Stimulated activated CD4-positive, alpha-beta T cell treated with anti-CD3 and anti-CD28 coated beads, Interleukin-2, amount 100 ng/mL, for 4 hours (primary cell): ENCODE measurements at regions not wholly inside any gene's neighbourhood (a gene's known extent, or its start where the extent isn't known, plus 50 kb on each side); places are given as distances from the start of the nearest gene placed in this dataset.

Experiments used
- DNase-seq: peaks from one replicate; pipeline ENCODE4 v3.0.0-alpha.2; 2020; ENCODE audit warnings: low read depth

DNA sequence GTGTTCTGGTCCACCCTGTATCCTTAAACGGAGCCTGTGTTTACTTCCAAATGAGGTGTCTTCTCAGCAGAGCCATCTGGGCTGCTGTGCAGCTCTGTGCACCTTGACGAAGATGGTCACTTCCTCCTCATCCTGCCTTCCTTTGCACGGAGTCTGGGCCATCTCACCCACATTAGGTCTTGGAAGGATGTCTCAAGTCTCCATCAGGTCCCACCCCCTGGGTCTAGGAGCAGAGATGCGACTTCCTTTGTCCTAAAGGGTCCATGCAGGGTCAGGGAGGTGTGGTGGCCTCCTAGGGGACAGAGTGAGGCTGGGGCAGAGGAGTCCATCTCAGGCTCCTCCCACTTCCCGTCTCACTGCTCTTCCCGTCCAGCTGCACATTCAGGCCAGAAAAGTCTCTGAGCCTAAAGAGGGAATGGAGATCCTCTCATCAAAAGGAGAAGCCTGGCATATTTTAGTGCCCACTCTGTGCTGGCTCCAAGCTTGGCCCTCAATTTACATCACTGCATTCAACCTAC is 209.2 kb downstream of the MATN1 start:
- DNase-seq, result no peak

- DNase-seq, result no peak
Measured at GRCh38 chr1:30513396-30514136, 209.8 kb downstream of the MATN1 start.

DNA sequence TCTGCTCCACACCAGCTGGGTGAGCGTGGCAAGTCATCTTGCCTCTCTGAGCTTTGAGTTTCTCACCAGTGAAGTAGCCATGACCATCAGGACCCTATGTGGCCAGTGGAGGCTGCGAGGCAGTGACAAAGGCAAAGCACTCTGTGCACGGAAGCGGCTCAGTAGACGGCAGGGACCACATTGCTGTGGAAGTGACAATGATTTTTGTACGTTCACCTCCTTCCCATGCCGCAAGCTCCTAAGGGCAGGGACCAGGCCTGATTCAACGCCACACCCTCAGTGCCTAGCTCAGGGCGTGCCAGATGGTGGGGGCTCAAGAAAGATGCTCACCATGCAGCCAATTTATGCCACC is 210.5 kb downstream of the MATN1 start:
- DNase-seq, result no peak

DNA sequence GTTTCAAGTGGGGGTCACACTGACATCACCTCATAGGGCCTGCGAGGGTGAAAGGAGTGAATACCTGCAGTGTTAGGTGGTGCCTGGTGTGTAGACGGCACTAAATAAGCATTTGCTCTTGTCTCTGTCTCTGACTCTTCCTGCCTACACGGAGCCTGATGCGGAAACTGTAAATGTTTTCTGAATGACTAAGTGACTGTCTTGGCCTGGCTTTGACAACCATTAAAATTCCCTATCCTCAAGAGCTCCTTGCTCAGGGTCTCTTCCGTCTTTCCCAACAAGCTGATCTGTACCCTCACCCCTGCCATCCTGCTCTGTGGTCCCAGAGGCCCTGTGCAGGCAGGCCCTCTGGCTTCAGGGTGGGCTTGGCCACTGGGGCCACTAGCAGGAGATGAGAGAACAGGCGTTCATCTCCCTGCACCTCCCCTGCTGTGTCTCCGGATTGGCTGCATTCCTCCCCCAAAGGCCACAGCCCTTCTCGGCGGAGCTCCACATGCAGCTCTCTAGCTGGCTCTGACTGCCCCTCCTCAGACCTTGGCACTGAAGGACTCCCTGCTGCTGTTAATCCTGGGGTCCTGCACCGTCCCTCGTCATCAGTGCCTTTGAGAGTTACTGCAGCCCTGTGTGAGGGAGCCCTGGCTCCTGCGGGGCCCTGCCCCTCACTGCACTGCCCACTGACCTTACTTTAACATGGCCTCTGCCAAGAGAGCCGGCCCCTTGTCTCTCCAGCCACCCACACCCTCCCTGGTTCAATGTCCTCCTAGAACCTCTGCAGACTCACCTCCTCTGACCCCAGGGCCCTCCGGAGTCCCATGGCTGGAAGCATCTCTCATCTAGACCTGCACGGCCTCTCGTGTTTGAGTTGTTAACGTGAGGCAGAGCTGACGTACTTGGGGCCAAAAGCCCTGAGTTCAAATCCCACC is 211.1 kb downstream of the MATN1 start:
- DNase-seq, result no peak

DNA sequence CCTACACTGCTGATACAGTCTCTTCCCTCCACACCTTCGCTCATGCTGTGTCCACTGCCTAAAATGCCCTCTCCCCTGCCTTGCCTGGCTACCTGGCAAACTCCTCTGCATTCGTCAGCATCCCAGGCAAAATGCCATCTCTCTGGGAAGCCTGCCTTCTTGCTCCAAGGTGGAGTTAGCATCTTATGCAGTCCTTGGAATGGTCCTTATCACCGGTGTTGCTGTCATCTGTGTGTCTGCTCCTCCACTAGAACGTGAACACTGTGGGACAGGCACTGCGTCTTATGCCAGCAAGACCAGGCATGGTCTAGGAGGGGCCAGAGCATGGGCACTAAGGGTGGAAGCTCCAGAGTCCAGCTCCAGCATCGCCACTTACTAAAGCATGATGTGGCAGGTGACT is 211.8 kb downstream of the MATN1 start:
- DNase-seq, result no peak

DNA sequence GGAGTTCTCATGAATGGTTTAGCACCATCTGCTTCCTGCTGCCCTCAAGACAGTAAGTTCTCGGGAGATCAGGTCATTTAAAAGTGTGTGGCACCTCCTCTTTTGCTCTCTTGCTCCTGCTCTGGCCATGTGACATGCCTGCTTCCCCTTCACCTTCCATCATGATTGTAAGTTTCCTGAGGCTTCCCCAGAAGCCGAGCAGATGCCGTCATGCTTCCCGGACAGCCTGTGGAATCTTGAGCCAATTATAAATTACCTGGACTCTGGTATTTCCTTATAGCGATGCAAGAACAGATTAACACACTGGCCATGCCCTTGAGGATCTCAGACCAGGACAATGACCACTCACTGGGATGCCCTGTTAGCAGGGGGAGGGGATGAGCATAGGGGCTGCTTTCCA is 212.3 kb downstream of the MATN1 start:
- no peak for DNase-seq

- no peak for DNase-seq
Measured at GRCh38 chr1:30509670-30510069, 213.7 kb downstream of the MATN1 start.

DNA sequence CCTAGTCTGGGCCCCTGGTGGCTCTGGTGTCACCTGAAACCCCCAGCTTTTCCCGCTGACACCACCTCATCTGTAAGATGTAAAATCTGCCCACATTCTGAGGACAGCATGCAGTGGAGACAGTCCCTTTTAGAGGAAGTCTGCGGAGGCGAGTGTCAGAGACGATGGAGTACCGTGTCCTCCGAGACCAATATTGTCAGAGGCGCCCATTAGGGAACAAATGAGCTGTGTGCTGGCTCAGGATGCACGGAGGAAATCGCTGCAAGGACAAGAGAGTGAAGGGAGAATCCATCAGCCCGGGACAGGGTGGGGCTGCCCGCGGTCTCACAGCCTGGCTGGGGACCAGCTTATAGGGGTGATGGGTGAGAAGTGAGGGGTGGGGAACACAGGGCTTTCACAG is 214.8 kb downstream of the MATN1 start:
- no peak for DNase-seq

GRCh38 chr1:30508175-30508448 is 215.3 kb downstream of the MATN1 start:
- no peak for DNase-seq

DNA sequence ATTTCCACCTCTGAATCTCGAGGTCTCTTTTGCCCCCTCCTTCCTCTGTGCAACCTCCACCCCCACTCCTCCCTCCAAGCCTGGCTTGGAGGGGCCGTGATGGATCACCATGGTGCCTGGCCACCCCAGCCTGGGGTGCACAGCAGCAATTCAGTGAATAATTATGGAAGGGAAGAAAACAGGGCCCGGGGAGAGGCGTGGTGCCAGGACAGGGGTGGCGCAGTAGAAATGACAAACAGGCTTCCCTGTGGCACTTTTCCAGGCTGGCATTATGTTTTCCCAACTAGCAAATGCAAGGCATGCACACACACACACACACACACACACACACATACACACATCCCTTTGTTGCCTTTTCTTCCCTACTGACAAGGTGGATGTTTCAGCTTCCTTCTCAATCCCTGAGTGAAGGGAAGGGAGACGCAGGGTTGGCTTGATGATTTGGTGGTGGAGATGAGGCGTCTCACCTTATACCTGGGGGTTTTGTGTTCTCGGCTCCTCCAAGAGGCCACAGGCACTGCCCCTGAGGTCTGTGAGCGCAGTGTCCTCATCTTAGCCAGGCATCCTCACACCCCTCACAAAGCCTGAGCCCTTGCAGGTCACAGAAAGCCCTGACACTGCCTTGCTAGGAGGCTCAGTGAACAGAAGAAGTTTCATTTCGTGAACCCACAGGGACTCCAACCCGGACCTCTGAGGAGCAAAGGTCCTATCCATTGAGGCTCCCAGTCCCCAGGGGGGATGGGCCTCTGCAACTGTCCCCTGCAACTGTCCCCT is 215.8 kb downstream of the MATN1 start:
- DNase-seq, result no peak

GRCh38 chr1:30507016-30507312 is 216.4 kb downstream of the MATN1 start:
- DNase-seq, result no peak

GRCh38 chr1:30506291-30507015 is 216.9 kb downstream of the MATN1 start:
- no peak for DNase-seq

DNA sequence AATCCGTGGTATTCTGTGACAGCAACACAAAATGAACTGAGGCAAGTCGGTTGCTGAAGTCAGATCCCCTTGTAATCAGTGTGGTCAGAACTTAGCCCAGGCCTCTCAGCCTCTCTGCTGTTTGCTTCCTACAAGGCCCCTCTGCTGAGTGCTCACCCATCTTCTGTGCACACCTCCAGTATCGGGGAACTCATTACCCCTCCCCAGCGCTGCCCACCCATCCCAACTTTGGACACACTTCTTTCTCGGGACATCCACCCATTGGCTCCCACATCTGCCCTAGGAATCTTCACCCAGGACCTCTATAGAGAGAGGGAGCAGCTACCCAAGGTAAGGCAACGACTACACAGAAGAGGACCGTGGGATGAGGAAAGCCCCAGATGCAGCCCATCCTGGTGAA is 217.5 kb downstream of the MATN1 start:
- DNase-seq, result no peak

GRCh38 chr1:30492451-30492850 is 230.9 kb downstream of the MATN1 start:
- no peak for DNase-seq

DNA sequence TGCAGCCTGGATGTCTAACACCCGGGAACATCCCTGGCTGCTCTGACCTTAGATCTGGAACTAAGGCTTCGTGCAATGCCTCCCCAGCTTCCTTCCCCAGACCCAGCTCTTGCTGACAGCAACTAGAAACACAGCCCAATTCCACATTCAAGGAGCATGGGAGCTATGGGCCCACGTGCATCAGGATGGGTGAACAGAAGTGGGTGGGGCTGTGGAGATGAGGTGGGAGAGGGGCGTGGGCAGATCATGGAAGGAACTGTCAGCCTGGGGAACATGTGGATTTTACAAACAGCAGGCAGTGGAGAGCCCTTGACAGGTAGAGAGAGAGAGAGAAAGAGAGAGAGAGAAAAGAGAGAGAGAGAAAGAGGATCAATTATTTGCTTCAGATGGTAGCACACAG is 231.6 kb downstream of the MATN1 start:
- DNase-seq, result no peak

GRCh38 chr1:30490554-30491053 is 232.8 kb downstream of the MATN1 start:
- no peak for DNase-seq

- no peak for DNase-seq
Measured at GRCh38 chr1:30489737-30490389, 233.5 kb downstream of the MATN1 start.

DNA sequence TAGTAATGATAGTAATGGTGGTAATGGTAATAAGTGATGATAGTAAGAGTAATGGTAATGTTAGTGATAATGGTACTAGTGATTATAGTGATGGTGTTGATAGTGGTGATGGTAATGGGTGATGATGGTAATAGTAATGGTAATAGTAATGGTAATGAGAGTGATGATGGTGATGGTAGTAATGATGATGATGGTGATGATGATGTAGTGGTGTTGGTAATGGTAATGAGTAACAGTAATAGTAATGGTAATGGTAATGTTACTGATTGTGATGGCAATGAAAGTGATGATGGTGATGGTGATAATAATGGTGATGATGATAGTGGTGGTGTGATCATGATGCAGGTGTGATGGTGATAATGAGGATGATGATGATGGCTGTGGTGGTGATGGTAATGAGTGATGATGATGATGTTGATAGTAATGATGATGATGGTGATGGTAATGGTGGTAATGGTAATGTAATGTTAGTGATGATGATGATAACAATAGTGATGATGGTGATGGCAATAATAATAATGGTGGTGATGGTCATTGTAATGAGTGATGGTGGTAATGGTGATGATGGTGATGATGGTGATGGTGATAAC is 235.0 kb downstream of the MATN1 start:
- no peak for DNase-seq

DNA sequence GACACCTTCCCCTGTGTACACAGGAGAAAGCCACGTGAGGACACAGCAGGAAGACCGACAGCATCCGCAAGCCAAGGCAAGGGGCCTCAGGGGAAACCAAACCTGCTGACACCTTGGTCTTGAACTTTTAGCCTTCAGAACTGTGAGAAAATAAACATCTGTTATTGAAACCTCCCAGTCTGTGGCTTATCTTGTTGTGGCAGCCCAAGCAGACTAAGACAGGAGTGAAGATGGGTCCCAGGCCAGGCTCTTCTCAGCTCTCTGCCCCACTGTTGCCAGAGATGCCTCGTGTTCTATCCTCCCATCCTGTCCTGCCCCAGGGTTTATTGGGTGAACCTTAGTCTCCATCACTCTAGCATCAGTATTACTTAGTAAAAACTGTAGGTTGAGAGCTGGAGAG is 236.3 kb downstream of the MATN1 start:
- no peak for DNase-seq

DNA sequence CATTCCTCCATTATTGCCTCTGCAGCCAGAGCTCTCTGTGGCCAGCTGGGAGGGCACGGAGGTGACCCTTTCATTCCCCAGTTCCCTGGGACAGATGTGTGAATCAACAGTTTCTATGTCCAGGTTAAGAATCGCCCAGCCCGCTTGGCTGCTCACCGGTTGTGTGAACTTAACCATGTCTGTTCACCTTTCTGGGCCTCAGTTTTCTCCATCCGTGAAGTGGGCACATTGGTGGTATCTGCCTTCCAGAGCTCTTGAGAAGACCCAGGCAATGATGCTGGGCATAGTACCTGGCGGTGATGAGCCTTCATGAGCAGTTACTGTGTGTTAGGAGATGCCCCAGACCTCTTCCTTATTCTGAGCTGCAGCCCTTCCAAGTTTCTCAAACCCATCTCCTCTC is 238.3 kb downstream of the MATN1 start:
- no peak for DNase-seq

DNA sequence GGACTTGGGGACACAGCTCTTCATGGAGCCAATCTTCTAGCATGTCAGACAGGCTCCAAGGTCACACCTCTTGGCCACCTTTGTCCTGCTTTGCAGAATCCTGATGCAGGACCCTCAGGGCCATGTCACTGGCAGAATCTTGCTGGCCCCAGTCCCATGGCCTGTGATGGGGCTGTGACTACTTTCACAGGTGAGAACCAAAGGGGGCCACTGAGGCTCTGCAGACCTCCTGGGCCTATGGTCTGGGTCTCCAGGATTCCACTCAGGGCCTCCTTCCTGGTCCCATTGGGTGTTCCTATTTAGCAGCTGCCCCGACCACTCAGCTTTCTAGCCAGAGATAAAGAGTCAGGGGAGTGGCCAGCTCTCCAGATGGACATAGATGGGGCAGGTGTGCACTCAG is 238.7 kb downstream of the MATN1 start:
- no peak for DNase-seq
